K562 (cell line): ENCODE measurements at regions not wholly inside any gene's neighbourhood (a gene's known extent, or its start where the extent isn't known, plus 50 kb on each side); places are given as distances from the start of the nearest gene placed in this dataset.

Source experiments
- ATAC-seq: fragments of 200-7000 bp; cut with Tn5 transposase; 3 replicates; pipeline ENCODE4 v1.9.1; 2020; ENCODE audit warnings: moderate library complexity
- BruUV-seq: library from RNA; stranded (reverse); fragments of 400-500 nt; replicated peaks from 2 replicates; lab custom pipeline; 2021; lab: Mats Ljungman, UMichigan
- CTCF ChIA-PET: fragments of 300-600 bp; formaldehyde crosslinking; extraction: SDS; loops from one replicate; lab custom pipeline; 2021; ENCODE audit warnings: low intra/inter-chr PET ratio; lab: Yijun Ruan, JAX
- POLR2A ChIA-PET: fragments of 300-600, 350-650 bp; sonication (Branson Sonifier 250); formaldehyde crosslinking; extraction: SDS; loops from one replicate; lab custom pipeline; 2021; ENCODE audit warnings: antibody characterized with exemption, inconsistent platforms; lab: Yijun Ruan, JAX
- DNase-seq, 4 experiments: peaks; one replicate each; pipeline versions ENCODE4 v3.0.0 to v3.0.0-alpha.2; 2011 to 2018; ENCODE audit warnings: low spot score in 3 of 4, mixed read lengths in 3 of 4; ENCODE audit errors: extremely low read depth in 1 of 4
- FAIRE-seq: peaks from 2 replicates; lab custom pipeline; 2011; peaks lifted over from hg19 to GRCh38; lab: Jason Lieb, UNC
- H2AFZ ChIP-seq: 2 replicates; pipeline ENCODE4 v1.6.0; 2011; ENCODE audit warnings: low read depth, low read length, control low read depth, inconsistent platforms
- H3K27ac ChIP-seq: fragments of 200-600 bp; 3 replicates; pipeline ENCODE4 v1.8.0; 2011; ENCODE audit warnings: low read depth, mild to moderate bottlenecking, control low read depth, inconsistent platforms, low read length, moderate library complexity, mixed read lengths; ENCODE audit errors: extremely low read depth
- H3K27me3 ChIP-seq, 2 experiments: fragments of 300-600 bp in 1 of 2; 2 replicates in 1 of 2; 3 replicates in 1 of 2; pipeline versions ENCODE4 v1.6.0 to v1.8.0; 2011; ENCODE audit warnings: inconsistent platforms in 2 of 2, low read length in 2 of 2, mild to moderate bottlenecking in 1 of 2, mixed read lengths in 1 of 2, moderate library complexity in 1 of 2; ENCODE audit not compliant: control insufficient read depth in 2 of 2, insufficient read depth in 2 of 2
- H3K36me3 ChIP-seq: fragments of 300-600 bp; 3 replicates; pipeline ENCODE4 v1.8.0; 2011; ENCODE audit warnings: mild to moderate bottlenecking, low read length, inconsistent platforms; ENCODE audit not compliant: control insufficient read depth, insufficient read depth
- H3K4me1 ChIP-seq, 2 experiments: fragments of 200-600 bp in 1 of 2; replicated peaks in 1 of 2; 2 replicates in 1 of 2; 3 replicates in 1 of 2; pipeline versions ENCODE4 v1.5.1 to v1.8.0; 2011; ENCODE audit warnings: inconsistent platforms in 2 of 2, low read length in 2 of 2, mild to moderate bottlenecking in 1 of 2, mixed read lengths in 1 of 2, moderate library complexity in 1 of 2; ENCODE audit not compliant: control insufficient read depth in 2 of 2, insufficient read depth in 2 of 2
- H3K4me2 ChIP-seq: 2 replicates; pipeline ENCODE4 v1.6.1; 2011; ENCODE audit warnings: low read length, control low read depth, inconsistent platforms, mixed read lengths; ENCODE audit not compliant: insufficient read depth
- H3K4me3 ChIP-seq: fragments of 200-600 bp; sonication (generic), shearing (Covaris generic); 2 replicates; pipeline ENCODE4 v1.5.1; 2016; ENCODE audit warnings: control low read depth, inconsistent platforms
- H3K79me2 ChIP-seq: fragments of 200-600 bp; 3 replicates; pipeline ENCODE4 v1.8.0; 2011; ENCODE audit warnings: low read length, inconsistent platforms; ENCODE audit not compliant: control insufficient read depth, insufficient read depth
- H3K9ac ChIP-seq, 2 experiments: 2 replicates each; pipeline versions ENCODE4 v1.6.0 to v1.6.1; 2011; ENCODE audit warnings: low read depth in 2 of 2, low read length in 2 of 2, control low read depth in 1 of 2, inconsistent platforms in 1 of 2, mild to moderate bottlenecking in 1 of 2, mixed read lengths in 1 of 2; ENCODE audit not compliant: insufficient read depth in 1 of 2
- H3K9me1 ChIP-seq: one replicate; pipeline ENCODE4 v1.6.0; 2011; ENCODE audit warnings: inconsistent platforms, mild to moderate bottlenecking, low read length, moderate library complexity; ENCODE audit not compliant: control insufficient read depth, insufficient read depth
- H3K9me3 ChIP-seq: replicated peaks from 2 replicates; pipeline ENCODE4 v1.5.1; 2011; ENCODE audit warnings: low read depth, low read length, inconsistent platforms; ENCODE audit not compliant: control insufficient read depth, insufficient read depth
- H4K20me1 ChIP-seq: replicated peaks from 2 replicates; pipeline ENCODE4 v1.6.1; 2011; ENCODE audit warnings: low read length, inconsistent platforms, mixed read lengths; ENCODE audit not compliant: control insufficient read depth, insufficient read depth
- CAMTA2 ChIP-seq: fragments of 250-450 bp; sonication (Bioruptor Pico); conservative IDR thresholded peaks from 2 replicates; pipeline ENCODE4 v1.5.1; 2022
- CBFA2T3 ChIP-seq: fragments of 450-650 bp; IDR thresholded peaks from 2 replicates; pipeline ENCODE4 v1.6.1; 2017
- DMBX1 ChIP-seq: fragments of 250-450 bp; sonication (Bioruptor Pico); IDR thresholded peaks from 2 replicates; pipeline ENCODE4 v1.8.0; 2022; ENCODE audit warnings: inconsistent platforms, mild to moderate bottlenecking, moderate library complexity, borderline replicate concordance
- ELF4 ChIP-seq: fragments of 450-650 bp; formaldehyde crosslinking; IDR thresholded peaks from 2 replicates; pipeline ENCODE4 v1.4.0; 2022; ENCODE audit warnings: missing genetic modification characterization
- GABPB1 ChIP-seq: sonication (generic); formaldehyde crosslinking; IDR thresholded peaks from 2 replicates; pipeline ENCODE4 v1.8.0; 2022; ENCODE audit warnings: mild to moderate bottlenecking, missing genetic modification reagents
- HSF4 ChIP-seq: fragments of 250-450 bp; sonication (Bioruptor Pico); IDR thresholded peaks from 2 replicates; pipeline ENCODE4 v2.1.2; 2022; ENCODE audit warnings: mild to moderate bottlenecking, moderate library complexity, borderline replicate concordance
- PHB ChIP-seq: fragments of 250-450 bp; sonication (Bioruptor Pico); IDR thresholded peaks from 2 replicates; pipeline ENCODE4 v1.5.0; 2021
- TFE3 ChIP-seq: fragments of 450-650 bp; formaldehyde crosslinking; IDR thresholded peaks from 2 replicates; pipeline ENCODE4 v1.4.0; 2020; ENCODE audit warnings: mild to moderate bottlenecking, mixed read lengths
- ZBTB17 ChIP-seq: fragments of 450-650 bp; formaldehyde crosslinking; IDR thresholded peaks from 2 replicates; pipeline ENCODE4 v1.4.0; 2020; ENCODE audit warnings: mild to moderate bottlenecking
- ZBTB49 ChIP-seq: sonication (generic); formaldehyde crosslinking; IDR thresholded peaks from 2 replicates; pipeline ENCODE4 v1.8.0; 2022; ENCODE audit warnings: missing genetic modification reagents, mild to moderate bottlenecking, borderline replicate concordance
- ZC3H8 ChIP-seq: fragments of 450-650 bp; IDR thresholded peaks from 2 replicates; pipeline ENCODE4 v1.6.1; 2017
- ZNF609 ChIP-seq: sonication (generic); formaldehyde crosslinking; IDR thresholded peaks from 2 replicates; pipeline ENCODE4 v1.8.1; 2023; ENCODE audit warnings: missing genetic modification reagents, mild to moderate bottlenecking, borderline replicate concordance
- ZNF644 ChIP-seq: fragments of 200-800 bp; sonication (Bioruptor generic); IDR thresholded peaks from 2 replicates; pipeline ENCODE4 v1.6.1; 2016; ENCODE audit warnings: low read depth, missing genetic modification characterization, missing compliant biosample characterization
- WGBS: fragments of 100-300 bp; shearing (Covaris generic); methylation state at CpG from one replicate; pipeline ENCODE4 v1.1.6; 2016; ENCODE audit warnings: low coverage, mixed read lengths; ENCODE audit not compliant: insufficient coverage; ENCODE audit errors: missing lambda C conversion rate; 5-methylcytosine and 5-hydroxymethylcytosine counted together
- in situ Hi-C: fragments of 300-500 bp; cut with MboI; formaldehyde crosslinking; loops from 4 replicates; pipeline ENCODE4 v1.15.0; 2018; ENCODE audit warnings: inconsistent platforms, mixed read lengths
- intact Hi-C: fragments of 100-400 bp; cut with micrococcal nuclease; formaldehyde crosslinking; loops from 2 replicates; pipeline ENCODE4 v1.14.2; 2022

- intact Hi-C loops = no loop called here
- Histone ChIP-seq H3K9ac (no peak overlapping the region), H3K9me3 (no peaks in the 10 kb centered on the region), H3K27ac (no peak overlapping the region), H4K20me1 (no peaks in the 10 kb centered on the region), H3K4me1 (no peaks in the 10 kb centered on the region), H3K36me3 (no peaks in the 10 kb centered on the region)
- 6% methylated on average over 1 of the region's 1 CpG for WGBS
- no peak for TF ChIP-seq ZNF609 (CRISPR knock-in tag)
- no peak for TF ChIP-seq PHB (CRISPR knock-in tag)
- TF ChIP-seq DMBX1 (CRISPR knock-in tag) = no peak
- TF ChIP-seq ZNF644 (tag) = no peak
- TF ChIP-seq ZBTB49 (CRISPR knock-in tag) = no peak
- no peak for TF ChIP-seq ZBTB17 (CRISPR knock-in tag)
- no peak for TF ChIP-seq TFE3
- TF ChIP-seq CAMTA2 (CRISPR knock-in tag) = no peak
- TF ChIP-seq ZC3H8 = no peak
- no peak for TF ChIP-seq GABPB1 (CRISPR knock-in tag)
- no peak for TF ChIP-seq CBFA2T3
- no peak for TF ChIP-seq HSF4
- no peak for TF ChIP-seq ELF4 (CRISPR knock-in tag)
- TF ChIP-seq, all 486 proteins: peak for 0
- POLR2A ChIA-PET = interaction anchor here (0.6 kb wide), 1 partner anchor 177 kb away, joined by 3 read pairs; no protein-coding TSS in a partner anchor
- in situ Hi-C loops = no loop called here
- CTCF ChIA-PET = no interaction called here
- Histone ChIP-seq H3K79me2 (no peaks in the 10 kb centered on the region), H2AFZ (no peak overlapping the region), H3K9me1 (no peaks in the 10 kb centered on the region), H3K27me3 (no peaks in the 10 kb centered on the region), H3K4me2 (no peak overlapping the region), H3K4me3 (no peak overlapping the region)
- BruUV-seq = no TSS peak
- ATAC-seq = no peak
- no peak for FAIRE-seq
- DNase-seq = no peak
Observed at GRCh38 chr2:226020956-226021355, 621.4 kb downstream of the NYAP2 start.
